ENCODE measurements at regions not wholly inside any gene's neighbourhood (a gene's known extent, or its start where the extent isn't known, plus 50 kb on each side); places are given as distances from the start of the nearest gene placed in this dataset.

DNA sequence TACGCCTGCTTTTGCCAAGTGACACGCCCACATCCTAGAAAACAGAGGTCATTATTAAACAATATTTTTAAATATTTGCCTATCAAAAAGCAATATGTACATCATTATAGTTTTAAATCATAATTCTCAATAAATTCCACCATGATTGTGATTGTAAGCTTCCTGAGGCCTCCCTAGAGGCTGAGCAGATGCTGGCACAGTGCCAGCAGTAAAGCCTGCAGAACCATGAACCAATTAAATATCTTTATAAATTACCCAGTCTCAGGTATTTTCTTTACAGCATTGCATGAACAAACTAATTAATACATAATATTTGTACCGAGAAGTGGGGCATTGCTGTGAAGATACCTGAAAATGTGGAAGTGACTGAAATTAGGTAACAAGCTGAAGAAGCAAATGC is 174.7 kb upstream of the TMEM196 start:
- Histone ChIP-seq H3K4me2 (replicated peaks; ENCODE audit: extremely low read depth, low read length, poor library complexity, severe bottlenecking) (no peak overlapping the region), H3K9ac (ENCODE audit: insufficient read depth, low read length, poor library complexity, severe bottlenecking) (no peak overlapping the region), H3K79me2 (ENCODE audit: insufficient read depth, low read length) (no peaks in the 10 kb centered on the region), H3K27me3 (ENCODE audit: control insufficient read depth in 2 of 2, insufficient read depth in 2 of 2, low read length in 2 of 2) (no peaks in the 10 kb centered on the region), H3K4me1 (ENCODE audit: control insufficient read depth in 1 of 2, insufficient read depth in 2 of 2, low read length in 2 of 2) (no peaks in the 10 kb centered on the region), H4K20me1 (ENCODE audit: insufficient read depth, low read length) (no peaks in the 10 kb centered on the region), H3K4me3 (replicated peaks in 1 of 3; ENCODE audit: low read depth in 2 of 3, low read length in 3 of 3) (no peak overlapping the region), H2AFZ (ENCODE audit: insufficient read depth, low read depth, low read length, poor library complexity, severe bottlenecking) (no peak overlapping the region), H3K36me3 (replicated peaks in 1 of 2; ENCODE audit: control insufficient read depth in 1 of 2, insufficient read depth in 2 of 2, low read length in 2 of 2) (no peaks in the 10 kb centered on the region), H3K27ac (ENCODE audit: low read depth in 1 of 2, low read length in 2 of 2) (no peak overlapping the region), H3K9me3 (replicated peaks in 1 of 2; ENCODE audit: control insufficient read depth in 1 of 2, insufficient read depth in 1 of 2, low read length in 2 of 2) (no peaks in the 10 kb centered on the region)
- no peak for DNase-seq
- intact Hi-C loops (cut with micrococcal nuclease) = no loop called here
- Mint-ChIP-seq H3K36me3 (no peaks in the 10 kb centered on the region), H3K27me3 (ENCODE audit: low read depth in 3 of 3) (no peaks in the 10 kb centered on the region), H3K9me3 (peaks cover 13 to 24% (median 18%) of the 10 kb centered on the region in 7 donors), H3K4me3 (no peak overlapping the region), H3K27ac (no peak overlapping the region), H3K4me1 (no peaks in the 10 kb centered on the region)
- TF ChIP-seq, protein P1, sequence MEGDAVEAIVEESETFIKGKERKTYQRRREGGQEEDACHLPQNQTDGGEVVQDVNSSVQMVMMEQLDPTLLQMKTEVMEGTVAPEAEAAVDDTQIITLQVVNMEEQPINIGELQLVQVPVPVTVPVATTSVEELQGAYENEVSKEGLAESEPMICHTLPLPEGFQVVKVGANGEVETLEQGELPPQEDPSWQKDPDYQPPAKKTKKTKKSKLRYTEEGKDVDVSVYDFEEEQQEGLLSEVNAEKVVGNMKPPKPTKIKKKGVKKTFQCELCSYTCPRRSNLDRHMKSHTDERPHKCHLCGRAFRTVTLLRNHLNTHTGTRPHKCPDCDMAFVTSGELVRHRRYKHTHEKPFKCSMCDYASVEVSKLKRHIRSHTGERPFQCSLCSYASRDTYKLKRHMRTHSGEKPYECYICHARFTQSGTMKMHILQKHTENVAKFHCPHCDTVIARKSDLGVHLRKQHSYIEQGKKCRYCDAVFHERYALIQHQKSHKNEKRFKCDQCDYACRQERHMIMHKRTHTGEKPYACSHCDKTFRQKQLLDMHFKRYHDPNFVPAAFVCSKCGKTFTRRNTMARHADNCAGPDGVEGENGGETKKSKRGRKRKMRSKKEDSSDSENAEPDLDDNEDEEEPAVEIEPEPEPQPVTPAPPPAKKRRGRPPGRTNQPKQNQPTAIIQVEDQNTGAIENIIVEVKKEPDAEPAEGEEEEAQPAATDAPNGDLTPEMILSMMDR (IDR thresholded peaks at IDR 0.05) = no peak
- no CpG with 5 or more reads among the region's 3 CpGs for WGBS (ENCODE audit: insufficient coverage)

DNA sequence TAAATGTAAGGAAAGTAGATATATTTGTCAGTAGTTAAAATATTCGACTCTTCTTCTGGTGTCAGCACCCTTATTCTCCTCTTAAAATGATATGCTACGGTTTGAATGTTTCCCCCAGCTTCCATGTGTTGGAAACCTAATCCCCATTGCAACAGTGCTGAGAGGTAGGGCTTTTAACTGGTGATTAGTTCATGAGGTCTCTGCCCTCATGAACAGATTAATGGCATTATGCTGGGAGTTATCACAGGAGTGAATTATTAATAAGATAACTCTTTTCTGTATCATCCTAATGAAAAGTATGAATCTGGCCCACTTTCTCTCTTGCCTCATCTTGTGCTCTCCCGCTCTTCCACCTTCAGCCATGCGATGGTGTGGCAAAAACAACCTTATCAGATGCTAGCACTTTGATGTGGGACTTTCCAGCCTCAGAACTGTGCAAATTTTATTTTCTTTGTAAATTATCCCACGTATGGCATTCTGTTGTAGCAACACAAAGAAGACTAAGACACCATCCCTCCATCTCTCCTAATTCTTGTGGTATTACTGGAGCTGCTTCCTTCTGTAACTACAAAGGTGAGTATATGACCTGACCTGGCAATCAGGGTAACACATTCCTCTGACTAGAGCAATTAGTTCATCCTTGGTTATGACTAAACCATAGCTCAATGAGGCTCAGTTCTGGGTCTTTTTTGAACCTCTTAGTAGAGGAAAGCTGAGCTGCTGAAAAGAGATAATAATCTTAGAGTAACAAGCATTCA is 171.1 kb upstream of the TMEM196 start:
- no peaks in the 10 kb centered on the region for H3K36me3 Mint-ChIP-seq
- TF ChIP-seq, protein P1 (IDR thresholded peaks at IDR 0.05) = no peak
- no peak overlapping the region for H2AFZ ChIP-seq (ENCODE audit: insufficient read depth, low read depth, low read length, poor library complexity, severe bottlenecking)
- no peaks in the 10 kb centered on the region for H3K4me1 ChIP-seq (ENCODE audit: control insufficient read depth in 1 of 2, insufficient read depth in 2 of 2, low read length in 2 of 2)
- H3K4me3 ChIP-seq (replicated peaks in 1 of 3; ENCODE audit: low read depth in 2 of 3, low read length in 3 of 3) = no peak overlapping the region
- no peaks in the 10 kb centered on the region for H3K79me2 ChIP-seq (ENCODE audit: insufficient read depth, low read length)
- H3K27ac ChIP-seq (ENCODE audit: low read depth in 1 of 2, low read length in 2 of 2) = no peak overlapping the region
- no peak overlapping the region for H3K4me2 ChIP-seq (replicated peaks; ENCODE audit: extremely low read depth, low read length, poor library complexity, severe bottlenecking)
- intact Hi-C loops (cut with micrococcal nuclease) = no loop called here
- 85% methylated on average over 2 of the region's 5 CpGs for WGBS (ENCODE audit: insufficient coverage)
- no peak overlapping the region for H3K9ac ChIP-seq (ENCODE audit: insufficient read depth, low read length, poor library complexity, severe bottlenecking)
- no peaks in the 10 kb centered on the region for H3K4me1 Mint-ChIP-seq
- no peaks in the 10 kb centered on the region for H3K27me3 Mint-ChIP-seq (ENCODE audit: low read depth in 3 of 3)
- no peak overlapping the region for H3K27ac Mint-ChIP-seq
- no peak overlapping the region for H3K4me3 Mint-ChIP-seq
- DNase-seq = no peak
- no peaks in the 10 kb centered on the region for H3K9me3 ChIP-seq (replicated peaks in 1 of 2; ENCODE audit: control insufficient read depth in 1 of 2, insufficient read depth in 1 of 2, low read length in 2 of 2)
- H3K36me3 ChIP-seq (replicated peaks in 1 of 2; ENCODE audit: control insufficient read depth in 1 of 2, insufficient read depth in 2 of 2, low read length in 2 of 2) = no peaks in the 10 kb centered on the region
- H3K27me3 ChIP-seq (ENCODE audit: control insufficient read depth in 2 of 2, insufficient read depth in 2 of 2, low read length in 2 of 2) = no peaks in the 10 kb centered on the region
- peaks cover 0 to 6% (median 2%) of the 10 kb centered on the region in 7 donors for H3K9me3 Mint-ChIP-seq
- H4K20me1 ChIP-seq (ENCODE audit: insufficient read depth, low read length) = no peaks in the 10 kb centered on the region

Measured in CD14-positive monocyte (primary cell).